Esophagus (tissue), 2 donors: ENCODE measurements at regions not wholly inside any gene's neighbourhood (a gene's known extent, or its start where the extent isn't known, plus 50 kb on each side); places are given as distances from the start of the nearest gene placed in this dataset.
"Not testable (repeated sequence)": the region's sequence is repeated elsewhere in the genome, so short reads cannot be mapped to it uniquely, and the experiment has no call there.

Source experiments
- H3K27ac ChIP-seq, 2 donors: one replicate each; pipeline ENCODE4 v1.5.1; 2013; ENCODE audit warnings: low read depth in 2 of 2, mild to moderate bottlenecking in 2 of 2, inconsistent platforms in 1 of 2, low read length in 1 of 2, moderate library complexity in 1 of 2
- H3K27me3 ChIP-seq, 2 donors: one replicate each; pipeline ENCODE4 v1.6.1; 2013; ENCODE audit warnings: low read length in 2 of 2, control low read depth in 1 of 2, mild to moderate bottlenecking in 1 of 2; ENCODE audit not compliant: insufficient read depth in 2 of 2, control insufficient read depth in 1 of 2
- H3K36me3 ChIP-seq, 2 donors: one replicate each; pipeline ENCODE4 v1.6.1; 2013; ENCODE audit warnings: low read length in 1 of 2; ENCODE audit not compliant: control insufficient read depth in 2 of 2, insufficient read depth in 2 of 2
- H3K4me1 ChIP-seq, 2 donors: one replicate each; pipeline ENCODE4 v1.6.1; 2013; ENCODE audit warnings: low read length in 1 of 2; ENCODE audit not compliant: control insufficient read depth in 2 of 2, insufficient read depth in 2 of 2
- H3K4me3 ChIP-seq, 2 donors: one replicate each; pipeline ENCODE4 v1.5.1; 2013; ENCODE audit warnings: low read length in 2 of 2, mild to moderate bottlenecking in 2 of 2, low read depth in 1 of 2, moderate library complexity in 1 of 2
- H3K9me3 ChIP-seq, 2 donors: one replicate each; pipeline ENCODE4 v1.6.1; 2013; ENCODE audit warnings: mild to moderate bottlenecking in 2 of 2, low read depth in 1 of 2, low read length in 1 of 2, moderate library complexity in 1 of 2; ENCODE audit not compliant: control insufficient read depth in 2 of 2, insufficient read depth in 1 of 2
- WGBS, 2 donors: extraction: QIAGEN DNeasy Blood & Tissue Kit; methylation state at CpG; one replicate each; pipeline ENCODE4 v1.1.7; 2013; 5-methylcytosine and 5-hydroxymethylcytosine counted together
- donor health status: healthy with polysubstance abuse.
- donor health status: Bipolar disorder and iron deficiency.

- Histone ChIP-seq H3K36me3 (no peaks in the 10 kb centered on the region), H3K4me1 (no peaks in the 10 kb centered on the region), H3K9me3 (no peaks in the 10 kb centered on the region), H3K4me3 (no peak overlapping the region), H3K27me3 (no peaks in the 10 kb centered on the region), H3K27ac (no peak overlapping the region)
- WGBS, 2 donors, result 45 to 68% methylated on average over 1 of the region's 1 CpG
These were observed 1472.5 kb upstream of the SEL1L start for GRCh38 chr14:83006121-83006670.

- not testable (repeated sequence) for H3K27me3 ChIP-seq, H3K4me1 ChIP-seq, H3K9me3 ChIP-seq, H3K27ac ChIP-seq, H3K36me3 ChIP-seq, H3K4me3 ChIP-seq
- WGBS, 2 donors, result 94 to 95% methylated on average over 7 of the region's 7 CpGs
These were observed 1473.4 kb upstream of the SEL1L start for GRCh38 chr14:83007052-83007451.

GRCh38 chr14:83007641-83008225 lies 1474.1 kb upstream of the SEL1L start:
- H3K36me3 ChIP-seq, result no peaks in the 10 kb centered on the region
- 80 to 93% methylated on average over 1 of the region's 1 CpG for WGBS, 2 donors
- H3K9me3 ChIP-seq, result no peaks in the 10 kb centered on the region
- no peak overlapping the region for H3K27ac ChIP-seq
- no peak overlapping the region for H3K4me3 ChIP-seq
- H3K27me3 ChIP-seq, result no peaks in the 10 kb centered on the region
- no peaks in the 10 kb centered on the region for H3K4me1 ChIP-seq

- 70 to 77% methylated on average over 5 of the region's 5 CpGs for WGBS, 2 donors
- H3K9me3 ChIP-seq, result no peaks in the 10 kb centered on the region
- no peaks in the 10 kb centered on the region for H3K4me1 ChIP-seq
- no peak overlapping the region for H3K27ac ChIP-seq
- H3K27me3 ChIP-seq, result no peaks in the 10 kb centered on the region
- H3K36me3 ChIP-seq, result no peaks in the 10 kb centered on the region
- H3K4me3 ChIP-seq, result no peak overlapping the region
These were observed 1483.6 kb upstream of the SEL1L start for GRCh38 chr14:83017296-83017695.

GRCh38 chr14:83019744-83020414 lies 1486.2 kb upstream of the SEL1L start:
- WGBS, 2 donors, result 72 to 76% methylated on average over 3 of the region's 3 CpGs
- H3K4me1 ChIP-seq, result no peaks in the 10 kb centered on the region
- H3K27me3 ChIP-seq, result no peaks in the 10 kb centered on the region
- H3K9me3 ChIP-seq, result no peaks in the 10 kb centered on the region
- no peak overlapping the region for H3K4me3 ChIP-seq
- no peak overlapping the region for H3K27ac ChIP-seq
- no peaks in the 10 kb centered on the region for H3K36me3 ChIP-seq

- WGBS, 2 donors, result 80 to 91% methylated on average over 2 of the region's 2 CpGs
These were observed 1487.7 kb upstream of the SEL1L start for GRCh38 chr14:83021323-83021722.

GRCh38 chr14:83023369-83023768 lies 1489.7 kb upstream of the SEL1L start:
- no peaks in the 10 kb centered on the region for H3K27me3 ChIP-seq
- H3K4me3 ChIP-seq, result no peak overlapping the region
- no peaks in the 10 kb centered on the region for H3K36me3 ChIP-seq
- no peak overlapping the region for H3K27ac ChIP-seq
- 82 to 85% methylated on average over 3 of the region's 3 CpGs for WGBS, 2 donors
- no peaks in the 10 kb centered on the region for H3K4me1 ChIP-seq
- H3K9me3 ChIP-seq, result no peaks in the 10 kb centered on the region

More at GRCh38 chr14:83021323-83021722, 1487.7 kb upstream of the SEL1L start:
- Histone ChIP-seq H3K4me1 (no peaks in the 10 kb centered on the region), H3K36me3 (no peaks in the 10 kb centered on the region), H3K4me3 (no peak overlapping the region), H3K27ac (no peak overlapping the region), H3K9me3 (no peaks in the 10 kb centered on the region), H3K27me3 (no peaks in the 10 kb centered on the region)

GRCh38 chr14:83041224-83041623 lies 1507.6 kb upstream of the SEL1L start:
- H3K27me3 ChIP-seq, result no peaks in the 10 kb centered on the region

GRCh38 chr14:83042858-83043257 lies 1509.2 kb upstream of the SEL1L start:
- Histone ChIP-seq H3K9me3 (no peaks in the 10 kb centered on the region), H3K27ac (no peak overlapping the region), H3K4me3 (no peak overlapping the region), H3K36me3 (no peaks in the 10 kb centered on the region), H3K27me3 (no peaks in the 10 kb centered on the region), H3K4me1 (no peaks in the 10 kb centered on the region)
- 41 to 81% methylated on average over 2 of the region's 2 CpGs for WGBS, 2 donors

More at GRCh38 chr14:83041224-83041623, 1507.6 kb upstream of the SEL1L start:
- no peak overlapping the region for H3K4me3 ChIP-seq
- 78 to 81% methylated on average over 2 of the region's 2 CpGs for WGBS, 2 donors
- H3K27ac ChIP-seq, result no peak overlapping the region
- H3K36me3 ChIP-seq, result no peaks in the 10 kb centered on the region
- no peaks in the 10 kb centered on the region for H3K4me1 ChIP-seq
- no peaks in the 10 kb centered on the region for H3K9me3 ChIP-seq

- Histone ChIP-seq H3K27me3 (no peaks in the 10 kb centered on the region), H3K4me1 (no peaks in the 10 kb centered on the region), H3K4me3 (no peak overlapping the region), H3K27ac (no peak overlapping the region), H3K9me3 (no peaks in the 10 kb centered on the region), H3K36me3 (no peaks in the 10 kb centered on the region)
- 36 to 67% methylated on average over 1 of the region's 1 CpG for WGBS, 2 donors
These were observed 1510.3 kb upstream of the SEL1L start for GRCh38 chr14:83044001-83044400.
